ENCODE measurements at regions not wholly inside any gene's neighbourhood (a gene's known extent, or its start where the extent isn't known, plus 50 kb on each side); places are given as distances from the start of the nearest gene placed in this dataset.

DNA sequence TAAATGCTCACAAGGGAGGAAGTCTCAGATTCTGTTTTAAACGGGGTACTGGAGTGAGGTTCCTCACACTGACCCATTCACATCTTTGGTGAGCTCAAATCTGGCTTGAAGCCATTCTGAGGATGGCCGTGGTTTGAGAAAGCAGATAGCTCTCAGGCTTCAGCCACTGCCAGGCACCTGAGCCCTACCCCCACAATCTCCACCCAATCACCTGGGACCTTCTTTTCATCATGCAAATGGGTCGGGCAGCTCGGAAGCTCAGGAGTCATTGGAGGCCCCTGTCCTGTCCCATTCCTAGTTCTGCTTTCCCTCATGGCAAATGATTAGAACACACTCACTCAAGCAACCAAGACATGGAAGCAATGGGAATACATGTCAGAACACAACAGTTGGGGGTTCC is 141.4 kb upstream of the ETS2 start:
- TF ChIP-seq SP1 (IDR thresholded peaks at IDR 0.05) (no peak), CTCF (IDR thresholded peaks at IDR 0.05; ENCODE audit: low read depth, low read length, missing input control) (no peak), MAX (IDR thresholded peaks at IDR 0.05) (no peak)

Data from liver (tissue), 3 donors.